ENCODE measurements at regions not wholly inside any gene's neighbourhood (a gene's known extent, or its start where the extent isn't known, plus 50 kb on each side); places are given as distances from the start of the nearest gene placed in this dataset.
"Not testable (repeated sequence)": the region's sequence is repeated elsewhere in the genome, so short reads cannot be mapped to it uniquely, and the experiment has no call there.

GRCh38 chr13:55576389-55576788 is 1564.3 kb upstream of the PRR20A start:
- TF ChIP-seq, protein P1, sequence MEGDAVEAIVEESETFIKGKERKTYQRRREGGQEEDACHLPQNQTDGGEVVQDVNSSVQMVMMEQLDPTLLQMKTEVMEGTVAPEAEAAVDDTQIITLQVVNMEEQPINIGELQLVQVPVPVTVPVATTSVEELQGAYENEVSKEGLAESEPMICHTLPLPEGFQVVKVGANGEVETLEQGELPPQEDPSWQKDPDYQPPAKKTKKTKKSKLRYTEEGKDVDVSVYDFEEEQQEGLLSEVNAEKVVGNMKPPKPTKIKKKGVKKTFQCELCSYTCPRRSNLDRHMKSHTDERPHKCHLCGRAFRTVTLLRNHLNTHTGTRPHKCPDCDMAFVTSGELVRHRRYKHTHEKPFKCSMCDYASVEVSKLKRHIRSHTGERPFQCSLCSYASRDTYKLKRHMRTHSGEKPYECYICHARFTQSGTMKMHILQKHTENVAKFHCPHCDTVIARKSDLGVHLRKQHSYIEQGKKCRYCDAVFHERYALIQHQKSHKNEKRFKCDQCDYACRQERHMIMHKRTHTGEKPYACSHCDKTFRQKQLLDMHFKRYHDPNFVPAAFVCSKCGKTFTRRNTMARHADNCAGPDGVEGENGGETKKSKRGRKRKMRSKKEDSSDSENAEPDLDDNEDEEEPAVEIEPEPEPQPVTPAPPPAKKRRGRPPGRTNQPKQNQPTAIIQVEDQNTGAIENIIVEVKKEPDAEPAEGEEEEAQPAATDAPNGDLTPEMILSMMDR (IDR thresholded peaks at IDR 0.05; ENCODE audit: low read depth, low read length) = no peak
- Histone ChIP-seq H3K9me3 (ENCODE audit: control insufficient read depth, insufficient read depth, low read length) (peaks cover 21% of the 10 kb centered on the region), H3K4me3 (ENCODE audit: low read depth, low read length) (no peak overlapping the region), H3K27me3 (ENCODE audit: control insufficient read depth, insufficient read depth, low read length) (no peaks in the 10 kb centered on the region), H3K27ac (ENCODE audit: low read depth, low read length) (no peak overlapping the region)
- ChIA-PET POLR2A (no interaction called here), CTCF (no interaction called here)
- no peak for DNase-seq (ENCODE audit: low read depth, low spot score)

DNA sequence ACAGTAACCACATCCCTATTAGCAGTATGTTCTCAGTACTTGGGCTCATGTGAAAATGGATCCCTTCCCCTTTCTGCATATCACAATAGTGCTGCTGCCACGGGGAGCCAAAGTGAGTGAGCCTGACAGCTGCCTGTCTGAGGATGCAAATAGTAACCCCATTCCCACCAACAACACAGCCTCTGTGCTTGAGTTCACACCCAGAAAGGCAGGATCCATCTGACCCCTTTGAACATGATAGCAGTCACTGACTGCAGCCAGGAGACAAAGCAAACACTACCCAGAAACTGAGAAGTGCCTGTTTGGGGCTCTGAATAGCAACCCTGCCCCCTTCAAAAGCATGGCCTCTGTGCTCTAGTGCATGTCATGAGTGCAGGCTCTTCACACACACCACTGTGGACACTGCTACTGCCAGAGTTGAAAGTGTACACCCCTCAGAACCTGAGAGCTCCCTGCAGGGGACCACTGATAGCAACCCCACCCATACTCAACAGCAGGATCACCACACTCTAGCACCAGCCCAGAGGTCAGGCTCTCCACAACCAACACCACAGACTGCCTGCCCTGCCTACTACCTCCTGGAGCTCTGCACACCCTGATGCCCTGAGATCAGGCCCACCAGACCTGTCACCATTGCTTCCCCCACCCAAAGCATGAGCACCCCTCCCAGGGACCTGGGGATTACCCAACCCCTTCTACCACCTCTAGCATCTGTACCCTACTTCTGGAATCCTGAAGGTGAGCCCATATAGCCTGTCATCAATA is 1563.5 kb upstream of the PRR20A start:
- Histone ChIP-seq H3K4me3 (ENCODE audit: low read depth, low read length) (no peak overlapping the region), H3K9me3 (ENCODE audit: control insufficient read depth, insufficient read depth, low read length) (peaks cover 21% of the 10 kb centered on the region), H3K27ac (ENCODE audit: low read depth, low read length) (no peak overlapping the region), H3K27me3 (ENCODE audit: control insufficient read depth, insufficient read depth, low read length) (no peaks in the 10 kb centered on the region)
- ChIA-PET POLR2A (no interaction called here), CTCF (no interaction called here)
- no peak for DNase-seq (ENCODE audit: low read depth, low spot score)
- TF ChIP-seq, protein P1 (IDR thresholded peaks at IDR 0.05; ENCODE audit: low read depth, low read length) = no peak

- Histone ChIP-seq H3K27ac (ENCODE audit: low read depth, low read length) (no peak overlapping the region), H3K27me3 (ENCODE audit: control insufficient read depth, insufficient read depth, low read length) (no peaks in the 10 kb centered on the region), H3K9me3 (ENCODE audit: control insufficient read depth, insufficient read depth, low read length) (peaks cover 21% of the 10 kb centered on the region), H3K4me3 (ENCODE audit: low read depth, low read length) (no peak overlapping the region)
- ChIA-PET CTCF (no interaction called here), POLR2A (no interaction called here)
- no peak for DNase-seq (ENCODE audit: low read depth, low spot score)
- TF ChIP-seq, protein P1 (IDR thresholded peaks at IDR 0.05; ENCODE audit: low read depth, low read length) = no peak
These were observed 1562.9 kb upstream of the PRR20A start for GRCh38 chr13:55577847-55578210.

DNA sequence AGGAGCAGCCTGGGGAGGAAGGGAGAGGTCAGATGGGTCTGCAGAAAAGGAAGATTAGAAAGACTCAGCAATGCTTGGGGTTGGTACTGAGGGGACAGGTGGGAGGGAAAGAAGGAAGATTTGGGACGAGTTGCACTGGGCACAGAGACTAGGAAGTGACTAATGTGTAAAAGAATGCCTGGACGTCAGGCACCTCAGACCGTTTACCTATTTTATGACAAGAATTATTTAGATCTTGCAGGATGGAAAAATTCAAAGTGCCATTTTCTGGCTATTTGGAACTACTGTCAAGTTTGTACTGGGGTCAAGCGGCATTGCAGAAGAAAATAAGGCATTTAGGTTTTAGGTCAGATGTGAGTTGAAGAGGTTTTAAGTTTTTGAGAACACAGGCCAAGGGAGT is 1558.4 kb upstream of the PRR20A start:
- H3K27ac ChIP-seq (ENCODE audit: low read depth, low read length); H3K27me3 ChIP-seq (ENCODE audit: control insufficient read depth, insufficient read depth, low read length); POLR2A ChIA-PET; DNase-seq (ENCODE audit: low read depth, low spot score); H3K4me3 ChIP-seq (ENCODE audit: low read depth, low read length); CTCF ChIA-PET: not testable (repeated sequence)
- H3K9me3 ChIP-seq (ENCODE audit: control insufficient read depth, insufficient read depth, low read length) = peaks cover 11% of the 10 kb centered on the region

- ChIA-PET CTCF (no interaction called here), POLR2A (no interaction called here)
- Histone ChIP-seq H3K4me3 (ENCODE audit: low read depth, low read length) (no peak overlapping the region), H3K27ac (ENCODE audit: low read depth, low read length) (no peak overlapping the region), H3K9me3 (ENCODE audit: control insufficient read depth, insufficient read depth, low read length) (peaks cover 10% of the 10 kb centered on the region; the same call in 1 of the 2 replicates), H3K27me3 (ENCODE audit: control insufficient read depth, insufficient read depth, low read length) (no peaks in the 10 kb centered on the region)
- TF ChIP-seq, protein P1 (IDR thresholded peaks at IDR 0.05; ENCODE audit: low read depth, low read length) = no peak
- DNase-seq (ENCODE audit: low read depth, low spot score) = no peak
These were observed 1556.6 kb upstream of the PRR20A start for GRCh38 chr13:55583953-55584593.

Data from AG04450 (cell line).